K562 (cell line): ENCODE measurements at regions not wholly inside any gene's neighbourhood (a gene's known extent, or its start where the extent isn't known, plus 50 kb on each side); places are given as distances from the start of the nearest gene placed in this dataset.

ENCODE experiments used
- ARID2 ChIP-seq: fragments of 450-650 bp; IDR thresholded peaks from 2 replicates; pipeline ENCODE4 v1.6.1; 2017; ENCODE audit warnings: antibody characterized with exemption, mild to moderate bottlenecking
- CBX1 ChIP-seq: sonication (generic); IDR thresholded peaks from 2 replicates; pipeline ENCODE4 v1.6.1; 2016; ENCODE audit warnings: antibody characterized with exemption, low read depth, mild to moderate bottlenecking
- CBX3 ChIP-seq, 2 experiments: IDR thresholded peaks; 1 replicate in 1 of 2; 2 replicates in 1 of 2; pipeline ENCODE4 v1.6.1; 2012; ENCODE audit warnings: inconsistent platforms in 2 of 2, low read length in 2 of 2, borderline replicate concordance in 1 of 2, control low read depth in 1 of 2
- CC2D1A ChIP-seq: fragments of 450-650 bp; IDR thresholded peaks from 2 replicates; pipeline ENCODE4 v1.6.1; 2017; ENCODE audit warnings: mild to moderate bottlenecking
- E2F8 ChIP-seq: fragments of 450-650 bp; IDR thresholded peaks from 2 replicates; pipeline ENCODE4 v1.7.1; 2018; ENCODE audit warnings: mild to moderate bottlenecking, low read depth; ENCODE audit not compliant: partially characterized antibody
- KHSRP ChIP-seq: fragments of 450-650 bp; IDR thresholded peaks from 2 replicates; pipeline ENCODE4 v1.6.1; 2017
- MBD2 ChIP-seq: sonication (generic); IDR thresholded peaks from 2 replicates; pipeline ENCODE4 v1.6.1; 2016; ENCODE audit warnings: low read depth, borderline replicate concordance
- NR2C1 ChIP-seq, 2 experiments: fragments of 450-650 bp; IDR thresholded peaks; 2 replicates each; pipeline ENCODE4 v1.6.1; 2017; ENCODE audit warnings: mild to moderate bottlenecking in 2 of 2, antibody characterized with exemption in 1 of 2, inconsistent platforms in 1 of 2, missing compliant biosample characterization in 1 of 2, missing genetic modification characterization in 1 of 2
- NR3C1 ChIP-seq: sonication (generic); formaldehyde crosslinking; IDR thresholded peaks from 2 replicates; pipeline ENCODE4 v1.8.1; 2022; ENCODE audit warnings: missing genetic modification reagents
- SIN3A ChIP-seq, 2 experiments: fragments of 150-350 bp in 1 of 2; IDR thresholded peaks; 2 replicates each; pipeline ENCODE4 v1.6.1; 2011 to 2016; ENCODE audit warnings: borderline replicate concordance in 2 of 2, low read depth in 2 of 2, low read length in 2 of 2, mild to moderate bottlenecking in 2 of 2, moderate library complexity in 2 of 2; ENCODE audit not compliant: control insufficient read depth in 1 of 2
- SMARCA5 ChIP-seq: fragments of 450-650 bp; IDR thresholded peaks from 2 replicates; pipeline ENCODE4 v1.6.1; 2016
- SNRNP70 ChIP-seq: fragments of 200-400 bp; formaldehyde crosslinking; optimal IDR thresholded peaks from 2 replicates; pipeline ENCODE3; 2017; ENCODE audit warnings: low read depth, low read length
- TGIF2 ChIP-seq: sonication (generic); formaldehyde crosslinking; IDR thresholded peaks from 2 replicates; pipeline ENCODE4 v1.8.1; 2022; ENCODE audit warnings: mild to moderate bottlenecking, missing genetic modification reagents, moderate library complexity
- ZBED1 ChIP-seq: IDR thresholded peaks from 2 replicates; pipeline ENCODE4 v1.6.1; 2014
- ZNF23 ChIP-seq: fragments of 250-450 bp; sonication (Bioruptor Pico); IDR thresholded peaks from 2 replicates; pipeline ENCODE4 v1.4.0; 2020; ENCODE audit warnings: mild to moderate bottlenecking
- ZNF232 ChIP-seq: sonication (generic); formaldehyde crosslinking; IDR thresholded peaks from 2 replicates; pipeline ENCODE4 v1.8.0; 2022; ENCODE audit warnings: mild to moderate bottlenecking, missing genetic modification reagents
- ZNF24 ChIP-seq: fragments of 450-650 bp; IDR thresholded peaks from 2 replicates; pipeline ENCODE4 v1.6.1; 2016
- ZNF324 ChIP-seq: fragments of 250-450 bp; sonication (Bioruptor Pico); IDR thresholded peaks from 2 replicates; pipeline ENCODE4 v1.4.0; 2020; ENCODE audit warnings: mild to moderate bottlenecking
- ZNF512 ChIP-seq: IDR thresholded peaks from 2 replicates; pipeline ENCODE4 v1.6.1; 2016; ENCODE audit warnings: missing genetic modification characterization, missing compliant biosample characterization
- ZNF609 ChIP-seq: sonication (generic); formaldehyde crosslinking; IDR thresholded peaks from 2 replicates; pipeline ENCODE4 v1.8.1; 2023; ENCODE audit warnings: missing genetic modification reagents, mild to moderate bottlenecking, borderline replicate concordance

GRCh38 chr20:4070323-4071177, 55.2 kb upstream of the RNF24 start (continued):
- TF ChIP-seq ZNF609 (CRISPR knock-in tag): no peak
- no peak for TF ChIP-seq ZNF232 (CRISPR knock-in tag)
- TF ChIP-seq CBX1: peak; percentile 80; the same call in 1 of the 2 replicates
- TF ChIP-seq SMARCA5: peak; percentile 24; the same call in 1 of the 2 replicates
- TF ChIP-seq ZNF24: no peak
- no peak for TF ChIP-seq SNRNP70
- no peak for TF ChIP-seq CC2D1A
- TF ChIP-seq SIN3A (IDR thresholded peaks at IDR 0.05; ENCODE audit: borderline replicate concordance in 2 of 2, control insufficient read depth in 1 of 2, low read depth in 2 of 2, low read length in 2 of 2): no peak
- TF ChIP-seq NR2C1 (IDR thresholded peaks at IDR 0.05): no peak
- no peak for TF ChIP-seq NR2C1 (tag; IDR thresholded peaks at IDR 0.05)
- TF ChIP-seq ZNF324 (CRISPR knock-in tag): no peak
- TF ChIP-seq NR3C1 (CRISPR knock-in tag): no peak
- no peak for TF ChIP-seq ZNF23
- no peak for TF ChIP-seq ARID2
- TF ChIP-seq TGIF2 (CRISPR knock-in tag): no peak
- TF ChIP-seq E2F8: no peak
- TF ChIP-seq ZBED1: no peak
- no peak for TF ChIP-seq MBD2
- no peak for TF ChIP-seq ZNF512 (tag)
- no peak for TF ChIP-seq KHSRP
- TF ChIP-seq CBX3 (IDR thresholded peaks at IDR 0.05; ENCODE audit: borderline replicate concordance in 1 of 2, low read length in 2 of 2): peak in 1 of 2 experiments; percentile 92; a peak in 1 of 3 replicates
